ENCODE measurements at regions not wholly inside any gene's neighbourhood (a gene's known extent, or its start where the extent isn't known, plus 50 kb on each side); places are given as distances from the start of the nearest gene placed in this dataset.

DNA sequence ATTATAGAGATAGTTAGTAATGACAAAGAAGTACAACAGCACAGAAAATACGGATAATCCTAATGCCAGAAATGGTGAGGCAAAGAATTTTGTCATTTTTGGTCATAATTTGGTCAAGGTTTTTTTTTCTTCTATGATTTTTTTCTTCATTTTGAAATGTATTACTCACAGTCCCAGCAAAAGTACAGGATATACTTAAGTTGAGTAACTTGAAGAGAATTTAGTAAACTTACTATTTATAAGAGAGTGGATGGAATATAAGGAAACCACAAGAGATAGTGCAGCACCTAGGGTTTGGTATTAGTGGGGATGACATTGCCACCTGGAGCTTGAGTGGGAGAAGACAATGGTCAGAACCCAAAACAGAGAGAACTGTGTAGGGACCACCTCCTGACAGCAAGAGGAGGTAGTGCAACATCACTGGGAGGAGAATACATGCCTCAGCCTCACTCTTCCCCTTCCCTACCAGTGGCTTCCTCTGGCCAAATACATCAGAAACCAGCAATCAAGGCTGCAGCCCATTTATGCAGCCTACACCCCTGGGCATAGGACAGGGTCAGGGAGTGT is 434.5 kb upstream of the TRPC7 start:
- TF ChIP-seq, protein P1, sequence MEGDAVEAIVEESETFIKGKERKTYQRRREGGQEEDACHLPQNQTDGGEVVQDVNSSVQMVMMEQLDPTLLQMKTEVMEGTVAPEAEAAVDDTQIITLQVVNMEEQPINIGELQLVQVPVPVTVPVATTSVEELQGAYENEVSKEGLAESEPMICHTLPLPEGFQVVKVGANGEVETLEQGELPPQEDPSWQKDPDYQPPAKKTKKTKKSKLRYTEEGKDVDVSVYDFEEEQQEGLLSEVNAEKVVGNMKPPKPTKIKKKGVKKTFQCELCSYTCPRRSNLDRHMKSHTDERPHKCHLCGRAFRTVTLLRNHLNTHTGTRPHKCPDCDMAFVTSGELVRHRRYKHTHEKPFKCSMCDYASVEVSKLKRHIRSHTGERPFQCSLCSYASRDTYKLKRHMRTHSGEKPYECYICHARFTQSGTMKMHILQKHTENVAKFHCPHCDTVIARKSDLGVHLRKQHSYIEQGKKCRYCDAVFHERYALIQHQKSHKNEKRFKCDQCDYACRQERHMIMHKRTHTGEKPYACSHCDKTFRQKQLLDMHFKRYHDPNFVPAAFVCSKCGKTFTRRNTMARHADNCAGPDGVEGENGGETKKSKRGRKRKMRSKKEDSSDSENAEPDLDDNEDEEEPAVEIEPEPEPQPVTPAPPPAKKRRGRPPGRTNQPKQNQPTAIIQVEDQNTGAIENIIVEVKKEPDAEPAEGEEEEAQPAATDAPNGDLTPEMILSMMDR (IDR thresholded peaks at IDR 0.05) = no peak
- Histone ChIP-seq H3K27me3 (no peaks in the 10 kb centered on the region), H3K27ac (no peak overlapping the region), H3K4me1 (no peaks in the 10 kb centered on the region), H3K4me3 (no peak overlapping the region), H3K9me3 (no peaks in the 10 kb centered on the region), H3K36me3 (no peaks in the 10 kb centered on the region)
- intact Hi-C loops (cut with DNase I) = loop anchor here (10.0 kb wide), 1 partner anchor 415 kb away; no protein-coding TSS in a partner anchor
- DNase-seq (ENCODE audit: low spot score in 2 of 2) = no peak

DNA sequence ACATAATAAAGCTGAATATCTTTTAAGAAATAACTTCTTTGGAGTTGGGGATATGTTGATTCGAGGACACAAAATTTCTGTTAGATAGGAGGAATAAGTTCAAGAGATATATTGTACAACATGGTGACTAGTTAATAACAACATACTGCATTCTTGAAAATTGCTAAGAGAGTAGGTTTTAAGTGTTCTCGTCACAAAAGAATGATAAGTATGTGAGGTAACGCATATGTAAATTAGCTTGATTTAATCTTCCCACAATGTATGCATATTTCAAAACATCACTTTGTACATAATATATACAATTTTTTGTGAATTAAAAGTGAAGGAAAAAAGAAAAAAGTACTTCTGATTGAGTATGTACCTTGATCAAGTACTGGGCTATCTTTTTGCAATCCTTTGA is 428.0 kb upstream of the TRPC7 start:
- intact Hi-C loops (cut with DNase I) = no loop called here
- H3K27me3 ChIP-seq = no peaks in the 10 kb centered on the region
- DNase-seq (ENCODE audit: low spot score in 2 of 2) = no peak

DNA sequence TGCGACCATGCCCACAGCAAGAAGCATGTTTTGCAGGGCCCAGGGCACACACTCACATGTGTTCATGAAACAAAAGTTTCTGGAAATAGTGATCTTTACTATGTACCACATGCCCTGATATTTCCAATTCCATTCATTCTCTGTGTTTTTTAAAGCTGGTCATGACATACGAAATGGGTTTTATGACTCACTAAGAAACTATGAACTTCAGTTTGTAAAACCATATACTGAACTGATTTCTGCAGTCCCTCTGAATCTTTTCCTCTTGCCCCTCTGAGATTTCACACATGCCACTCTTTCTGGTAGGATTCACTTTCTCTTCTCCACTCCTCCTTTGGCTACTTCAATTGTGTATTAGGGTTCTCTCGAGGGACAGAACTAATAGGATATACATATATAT is 416.1 kb upstream of the TRPC7 start:
- H3K36me3 ChIP-seq = no peaks in the 10 kb centered on the region
- no peak for DNase-seq (ENCODE audit: low spot score in 2 of 2)
- no peaks in the 10 kb centered on the region for H3K4me1 ChIP-seq
- H3K9me3 ChIP-seq = no peaks in the 10 kb centered on the region
- intact Hi-C loops (cut with DNase I) = no loop called here
- no peak overlapping the region for H3K4me3 ChIP-seq
- H3K27me3 ChIP-seq = no peaks in the 10 kb centered on the region
- TF ChIP-seq, protein P1 (IDR thresholded peaks at IDR 0.05) = no peak
- no peak overlapping the region for H3K27ac ChIP-seq

More for the DNA sequence above, 428.0 kb upstream of the TRPC7 start:
- Histone ChIP-seq H3K27ac (no peak overlapping the region), H3K36me3 (no peaks in the 10 kb centered on the region), H3K9me3 (no peaks in the 10 kb centered on the region), H3K4me1 (no peaks in the 10 kb centered on the region), H3K4me3 (no peak overlapping the region)
- TF ChIP-seq, protein P1 (IDR thresholded peaks at IDR 0.05) = no peak

DNA sequence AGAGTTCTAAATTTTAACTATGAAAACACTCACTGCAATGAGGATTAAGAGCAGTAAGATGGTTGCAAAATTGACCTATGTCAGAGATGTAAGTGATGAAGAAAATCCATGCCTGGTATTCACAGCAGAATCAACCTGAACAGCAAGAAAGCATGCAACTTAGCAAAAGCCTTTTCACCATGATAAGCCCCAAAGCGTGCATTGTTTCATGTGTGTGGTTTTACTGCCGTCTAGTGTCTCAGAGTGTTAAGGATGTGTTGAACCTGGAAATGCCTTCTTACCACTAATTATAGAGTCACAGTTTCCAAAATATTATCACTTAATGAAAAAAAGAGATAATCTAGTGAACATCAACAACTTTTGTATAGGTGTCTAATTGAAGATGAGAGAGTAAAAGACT is 415.2 kb upstream of the TRPC7 start:
- DNase-seq (ENCODE audit: low spot score in 2 of 2) = no peak
- Histone ChIP-seq H3K4me3 (no peak overlapping the region), H3K9me3 (no peaks in the 10 kb centered on the region), H3K36me3 (no peaks in the 10 kb centered on the region), H3K27me3 (no peaks in the 10 kb centered on the region), H3K4me1 (no peaks in the 10 kb centered on the region), H3K27ac (no peak overlapping the region)
- intact Hi-C loops (cut with DNase I) = no loop called here
- TF ChIP-seq, protein P1 (IDR thresholded peaks at IDR 0.05) = no peak

DNA sequence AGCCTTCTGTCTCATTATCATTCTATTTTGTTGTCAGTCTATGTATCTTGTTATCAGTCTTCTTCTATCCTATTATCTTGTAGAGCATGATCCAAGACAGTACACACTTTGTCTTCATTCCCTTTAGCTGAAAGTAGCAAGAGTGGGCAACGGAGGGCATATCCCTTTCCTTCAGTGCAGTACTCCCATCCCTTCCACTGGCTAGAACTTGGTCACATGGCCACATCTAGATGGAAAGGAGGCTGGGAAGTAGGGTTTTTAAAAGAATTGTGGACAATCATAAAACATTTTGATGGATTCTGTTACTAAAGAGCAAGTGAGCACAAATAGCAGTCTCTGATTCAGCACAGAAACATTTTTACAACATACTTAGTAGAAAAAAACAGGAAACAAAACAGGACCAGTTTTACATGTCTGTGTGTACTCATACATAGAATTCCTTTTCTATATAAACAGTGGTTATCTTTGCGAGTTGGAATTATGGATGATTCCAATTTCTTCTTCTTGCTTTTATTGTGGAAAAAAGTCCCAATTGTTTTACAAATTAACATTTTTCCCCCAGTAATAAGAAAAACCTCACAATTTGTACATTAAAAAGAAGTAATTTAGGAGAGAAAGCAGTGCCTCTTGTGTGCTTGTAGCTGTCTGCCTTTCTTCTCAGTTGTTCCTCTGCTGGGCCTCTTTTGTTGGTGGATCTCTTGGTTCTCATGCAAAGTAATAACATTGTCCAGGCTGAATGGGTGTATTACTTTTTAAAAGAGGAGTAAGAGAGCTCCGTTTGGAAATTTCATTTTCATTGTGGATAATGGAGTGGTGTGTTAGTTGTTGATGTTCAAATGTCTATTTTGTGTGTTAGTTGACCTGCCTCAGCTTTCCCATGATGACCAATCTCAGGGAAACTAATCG is 410.9 kb upstream of the TRPC7 start:
- no peak for DNase-seq (ENCODE audit: low spot score in 2 of 2)
- H3K27me3 ChIP-seq = no peaks in the 10 kb centered on the region
- H3K9me3 ChIP-seq = no peaks in the 10 kb centered on the region
- H3K36me3 ChIP-seq = no peaks in the 10 kb centered on the region
- H3K4me1 ChIP-seq = no peaks in the 10 kb centered on the region
- TF ChIP-seq, protein P1 (IDR thresholded peaks at IDR 0.05) = no peak
- no peak overlapping the region for H3K27ac ChIP-seq
- H3K4me3 ChIP-seq = no peak overlapping the region
- intact Hi-C loops (cut with DNase I) = no loop called here

Data from ascending aorta (tissue), 2 donors.